ENCODE measurements at regions not wholly inside any gene's neighbourhood (a gene's known extent, or its start where the extent isn't known, plus 50 kb on each side); places are given as distances from the start of the nearest gene placed in this dataset.

DNA sequence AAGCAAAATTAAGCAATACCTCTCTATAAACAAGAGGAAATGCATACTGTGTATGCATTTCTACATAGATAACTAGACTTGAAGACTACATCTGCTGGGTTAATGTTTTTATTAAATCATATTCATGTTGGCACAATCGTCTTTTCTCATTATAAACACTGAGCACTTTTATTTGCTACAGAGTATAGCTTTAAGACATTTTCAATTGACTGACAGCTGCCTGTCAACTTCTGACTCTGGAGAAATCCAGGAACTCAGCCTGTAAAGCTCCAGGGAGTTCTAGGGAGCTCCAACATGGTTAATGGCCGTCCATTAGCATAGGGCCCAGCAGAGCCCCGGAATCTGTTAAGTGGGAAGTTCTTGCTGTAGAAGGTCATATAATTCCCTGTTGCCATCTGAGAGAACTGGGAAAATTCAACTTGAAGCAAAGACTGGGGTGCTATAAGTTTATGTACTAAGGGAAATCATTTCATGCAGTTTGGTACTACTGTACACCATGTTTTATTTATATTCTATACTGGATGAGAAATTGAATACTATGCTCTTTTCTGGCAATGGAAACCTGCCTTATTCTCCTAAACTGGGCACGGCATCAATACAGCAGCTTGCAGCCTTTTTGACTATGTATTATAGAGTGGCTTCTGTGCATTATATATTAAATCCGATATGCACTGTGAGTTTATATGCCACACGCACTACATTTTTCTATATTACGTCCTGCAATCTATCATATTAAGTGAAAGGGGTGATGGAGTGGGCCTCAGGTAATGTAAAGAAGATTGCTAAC is 243.5 kb upstream of the ZNF521 start:
- TF ChIP-seq GATA3 (IDR thresholded peaks at IDR 0.05; ENCODE audit: low read depth, low read length) = no peak
- no peak for TF ChIP-seq GATA2 (IDR thresholded peaks at IDR 0.05; ENCODE audit: low read depth, low read length)

DNA sequence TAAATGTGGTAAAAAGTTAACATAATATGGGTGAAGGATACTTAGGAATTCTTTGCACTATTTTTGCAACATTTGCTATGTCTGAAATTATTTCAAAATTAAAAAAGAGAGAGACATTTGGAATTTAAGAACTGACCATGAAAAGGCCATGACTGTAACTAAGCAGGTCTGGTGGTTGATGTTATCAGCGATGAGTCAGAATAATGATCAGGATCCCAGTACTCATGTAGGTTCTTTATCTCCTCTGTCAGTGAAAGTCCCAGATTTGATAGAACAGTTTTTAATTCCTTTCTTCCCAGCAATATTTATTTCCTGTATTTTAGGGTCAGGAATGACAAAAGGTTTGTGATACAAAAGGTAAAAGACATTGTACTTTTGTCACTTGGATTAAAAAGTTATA is 242.4 kb upstream of the ZNF521 start:
- TF ChIP-seq GATA3 (IDR thresholded peaks at IDR 0.05; ENCODE audit: low read depth, low read length) (peak; percentile 49; the same call in 1 of the 2 replicates), GATA2 (IDR thresholded peaks at IDR 0.05; ENCODE audit: low read depth, low read length) (peak; percentile 50; the same call in 1 of the 2 replicates)

DNA sequence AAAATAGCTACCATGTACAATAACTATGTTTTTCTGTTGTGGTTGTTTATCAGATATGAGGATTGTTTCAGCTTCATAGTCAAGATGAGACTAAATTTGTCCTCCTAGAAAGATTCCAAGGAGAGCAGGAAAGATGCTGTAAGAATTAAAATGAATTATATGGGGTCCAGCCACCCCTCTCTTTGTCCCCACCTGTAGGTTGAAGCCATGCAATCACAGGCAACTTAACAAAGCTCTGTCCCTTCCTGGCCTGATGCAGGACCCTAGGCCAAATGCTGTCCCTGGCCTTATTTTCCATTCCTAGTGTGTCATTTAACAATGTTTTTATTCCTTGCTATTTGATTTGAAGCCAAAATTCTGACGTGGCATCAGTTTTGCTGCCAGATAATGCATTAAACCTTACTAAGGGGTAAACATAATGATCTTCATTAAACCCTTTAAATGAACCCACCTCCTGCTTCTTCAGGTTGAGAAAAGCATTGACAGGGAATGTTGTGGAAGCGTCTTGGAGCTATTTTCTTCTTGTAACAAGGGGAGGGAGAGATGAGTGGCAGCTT is 240.9 kb upstream of the ZNF521 start:
- no peak for TF ChIP-seq GATA3 (IDR thresholded peaks at IDR 0.05; ENCODE audit: low read depth, low read length)
- TF ChIP-seq GATA2 (IDR thresholded peaks at IDR 0.05; ENCODE audit: low read depth, low read length) = no peak

DNA sequence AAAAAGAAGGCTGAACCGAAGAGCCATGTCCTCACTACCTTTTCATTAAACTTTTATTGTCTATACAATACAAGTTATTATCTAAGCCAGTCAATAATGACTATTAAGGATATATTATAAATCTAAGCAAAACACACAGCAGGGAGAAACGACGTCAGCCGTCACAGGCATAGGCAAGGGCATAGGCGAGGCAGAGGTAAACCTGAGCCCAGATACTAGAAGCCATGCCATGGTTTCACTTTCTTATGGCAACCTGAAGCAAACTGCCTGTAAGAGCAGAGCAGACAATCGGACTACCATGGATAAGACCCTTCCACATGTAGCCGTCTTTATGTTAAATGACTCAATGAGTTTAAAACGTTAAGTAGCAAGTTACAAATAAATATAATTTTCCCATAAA is 238.5 kb upstream of the ZNF521 start:
- no peak for TF ChIP-seq GATA2 (IDR thresholded peaks at IDR 0.05; ENCODE audit: low read depth, low read length)
- no peak for TF ChIP-seq GATA3 (IDR thresholded peaks at IDR 0.05; ENCODE audit: low read depth, low read length)

DNA sequence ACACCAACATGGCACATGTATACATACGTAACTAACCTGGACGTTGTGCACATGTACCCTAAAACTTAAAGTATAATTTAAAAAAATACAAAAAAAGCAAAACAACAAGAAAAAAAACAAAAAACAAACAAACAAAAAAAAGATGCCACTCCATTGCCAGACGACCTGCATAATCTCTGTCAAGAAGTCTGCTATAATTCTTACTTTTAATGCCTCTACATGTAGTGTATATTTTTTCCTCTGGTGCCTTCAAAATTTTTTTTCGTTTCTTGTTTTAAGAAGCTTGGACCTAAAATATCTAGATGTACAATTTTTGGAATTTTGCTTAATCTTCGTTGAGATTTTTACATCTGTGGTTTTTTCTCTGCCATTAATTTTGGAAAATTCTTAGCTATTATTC is 235.6 kb upstream of the ZNF521 start:
- TF ChIP-seq GATA3 (IDR thresholded peaks at IDR 0.05; ENCODE audit: low read depth, low read length) (no peak), GATA2 (IDR thresholded peaks at IDR 0.05; ENCODE audit: low read depth, low read length) (no peak)

DNA sequence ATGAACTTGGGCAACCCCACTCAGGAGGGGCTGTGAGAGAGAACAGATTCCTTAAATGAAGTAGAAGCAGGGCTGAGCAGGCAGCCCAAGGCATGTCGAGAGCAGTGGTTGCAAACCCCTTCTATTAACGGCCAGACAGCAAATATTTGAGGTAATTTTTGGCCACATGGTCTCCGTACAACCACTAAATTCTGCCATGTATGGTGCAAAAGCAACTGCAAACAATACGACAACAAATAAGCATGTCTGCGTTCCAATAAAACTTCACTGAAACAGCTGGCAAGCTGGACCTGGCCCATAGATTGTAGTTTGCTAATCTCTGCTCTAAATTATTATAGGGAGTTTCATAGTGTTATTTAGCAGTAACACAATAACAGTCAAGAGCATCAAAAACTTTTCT is 217.0 kb upstream of the ZNF521 start:
- TF ChIP-seq GATA2 (IDR thresholded peaks at IDR 0.05; ENCODE audit: low read depth, low read length) (no peak), GATA3 (IDR thresholded peaks at IDR 0.05; ENCODE audit: low read depth, low read length) (no peak)

DNA sequence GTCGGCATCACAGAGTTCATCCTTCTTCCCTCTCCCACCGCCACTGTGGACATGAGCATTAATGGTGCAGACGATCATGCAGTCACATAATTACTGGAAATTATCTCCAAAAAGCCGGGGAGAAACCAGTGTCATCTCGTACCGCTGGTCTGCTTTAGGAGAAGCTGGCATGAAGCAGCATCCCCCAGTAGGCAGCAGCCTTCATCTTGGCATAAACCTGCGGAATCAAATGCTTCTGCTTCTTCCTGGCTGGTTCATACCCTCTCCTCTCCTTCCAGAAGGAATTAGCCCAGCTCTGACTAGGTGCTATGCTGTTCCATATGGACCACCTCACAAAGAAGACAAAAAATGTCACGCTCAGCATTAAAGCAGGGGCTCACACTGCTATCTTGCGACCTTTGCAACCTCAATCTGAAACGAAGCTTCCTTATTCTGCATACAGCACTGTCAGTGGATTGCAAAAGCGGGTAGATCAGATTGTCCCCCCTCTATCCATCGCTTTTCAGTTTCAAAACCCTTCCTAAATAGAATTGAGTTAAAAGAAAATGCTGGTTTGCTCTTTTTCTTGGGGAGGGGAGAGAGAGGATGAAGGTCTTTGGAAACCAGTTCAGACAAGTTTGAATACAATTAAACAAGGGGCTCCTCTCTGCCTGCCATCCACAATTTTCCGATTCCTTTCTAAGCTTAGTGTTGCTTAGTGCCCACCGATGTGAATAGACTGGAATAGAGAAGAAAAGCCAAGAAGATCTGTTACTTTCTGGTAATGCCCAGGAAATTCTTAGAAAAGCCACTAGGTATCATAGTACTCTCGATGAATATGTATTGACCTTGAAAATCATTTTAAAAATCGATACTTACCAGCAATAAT is 212.1 kb upstream of the ZNF521 start:
- TF ChIP-seq GATA3 (IDR thresholded peaks at IDR 0.05; ENCODE audit: low read depth, low read length) (no peak), GATA2 (IDR thresholded peaks at IDR 0.05; ENCODE audit: low read depth, low read length) (no peak)

DNA sequence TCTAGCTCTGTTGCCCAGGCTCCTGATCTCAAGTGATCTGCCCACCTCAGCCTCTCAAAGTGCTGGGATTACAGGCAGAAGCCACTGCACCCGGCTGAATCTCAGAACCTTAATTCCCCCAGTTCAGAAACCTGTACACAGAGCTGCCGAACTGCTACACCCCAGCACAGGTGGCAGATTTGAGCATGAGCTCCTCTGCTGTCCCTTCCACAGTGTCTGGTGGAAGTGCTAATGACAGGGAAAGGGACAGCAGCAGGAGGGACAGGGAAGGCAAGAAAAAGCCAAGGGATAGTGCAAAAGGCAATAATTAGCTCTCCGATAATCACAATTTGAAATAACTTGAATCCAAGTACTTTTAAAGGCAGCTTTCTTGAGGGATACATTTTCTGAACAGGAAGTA is 211.4 kb upstream of the ZNF521 start:
- TF ChIP-seq GATA2 (IDR thresholded peaks at IDR 0.05; ENCODE audit: low read depth, low read length) (no peak), GATA3 (IDR thresholded peaks at IDR 0.05; ENCODE audit: low read depth, low read length) (no peak)

DNA sequence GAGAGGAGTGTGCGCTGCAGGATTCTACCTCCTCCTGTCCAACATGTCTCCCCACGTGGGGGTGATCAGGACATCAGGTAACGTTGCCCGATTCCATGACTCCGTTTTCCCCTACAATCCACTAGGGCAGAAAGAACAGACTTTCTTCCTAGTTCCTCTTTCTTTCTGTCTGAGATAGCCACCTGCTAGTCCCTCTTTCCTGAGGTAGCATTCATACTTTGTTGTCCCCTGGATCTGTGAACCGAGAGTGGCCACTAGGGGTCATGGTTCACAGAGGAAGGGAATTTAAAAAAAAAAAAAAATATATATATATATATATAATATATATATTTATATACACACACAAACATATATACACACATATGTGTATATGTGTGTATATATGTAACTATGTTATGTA is 210.0 kb upstream of the ZNF521 start:
- TF ChIP-seq GATA3 (IDR thresholded peaks at IDR 0.05; ENCODE audit: low read depth, low read length) = no peak

DNA sequence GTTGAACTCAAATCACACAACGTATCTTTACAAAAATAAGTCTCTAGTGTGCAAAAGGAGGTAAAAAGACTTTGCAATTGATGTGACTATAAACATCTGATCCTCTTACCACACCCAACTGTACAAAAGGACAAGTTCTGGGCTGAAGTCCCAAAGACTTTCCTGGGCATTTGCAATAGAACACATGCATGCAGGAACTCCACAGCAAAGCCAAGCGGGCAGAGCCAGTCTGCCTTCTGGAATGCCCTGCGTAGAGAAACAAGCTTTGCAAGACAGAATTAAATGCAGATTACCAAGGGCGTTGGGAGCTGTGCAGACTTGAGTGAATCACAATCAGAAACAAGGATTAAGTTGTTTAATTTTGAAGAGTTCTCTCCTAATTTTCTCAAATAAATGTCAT is 208.4 kb upstream of the ZNF521 start:
- no peak for TF ChIP-seq GATA3 (IDR thresholded peaks at IDR 0.05; ENCODE audit: low read depth, low read length)
- TF ChIP-seq GATA2 (IDR thresholded peaks at IDR 0.05; ENCODE audit: low read depth, low read length) = no peak

DNA sequence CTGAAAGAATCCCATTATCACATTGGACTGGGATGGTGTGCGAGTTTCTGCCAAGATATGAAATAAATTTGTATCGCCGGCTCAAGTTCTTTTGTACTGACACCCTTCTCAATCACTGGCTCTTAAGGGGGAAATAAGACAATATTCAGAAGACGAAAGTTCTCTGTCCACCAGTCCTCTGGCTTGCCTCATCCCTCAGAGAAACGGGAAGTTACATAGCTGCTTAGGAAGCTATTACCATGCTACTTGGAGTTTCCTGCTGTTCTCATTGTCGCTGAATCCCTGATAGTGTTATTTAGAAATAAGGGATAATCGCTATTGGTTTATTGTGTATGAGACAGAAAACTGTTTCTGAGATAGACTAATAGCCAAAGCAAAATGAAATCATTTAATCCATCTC is 205.0 kb upstream of the ZNF521 start:
- TF ChIP-seq GATA3 (IDR thresholded peaks at IDR 0.05; ENCODE audit: low read depth, low read length) = no peak
- TF ChIP-seq GATA2 (IDR thresholded peaks at IDR 0.05; ENCODE audit: low read depth, low read length) = no peak

DNA sequence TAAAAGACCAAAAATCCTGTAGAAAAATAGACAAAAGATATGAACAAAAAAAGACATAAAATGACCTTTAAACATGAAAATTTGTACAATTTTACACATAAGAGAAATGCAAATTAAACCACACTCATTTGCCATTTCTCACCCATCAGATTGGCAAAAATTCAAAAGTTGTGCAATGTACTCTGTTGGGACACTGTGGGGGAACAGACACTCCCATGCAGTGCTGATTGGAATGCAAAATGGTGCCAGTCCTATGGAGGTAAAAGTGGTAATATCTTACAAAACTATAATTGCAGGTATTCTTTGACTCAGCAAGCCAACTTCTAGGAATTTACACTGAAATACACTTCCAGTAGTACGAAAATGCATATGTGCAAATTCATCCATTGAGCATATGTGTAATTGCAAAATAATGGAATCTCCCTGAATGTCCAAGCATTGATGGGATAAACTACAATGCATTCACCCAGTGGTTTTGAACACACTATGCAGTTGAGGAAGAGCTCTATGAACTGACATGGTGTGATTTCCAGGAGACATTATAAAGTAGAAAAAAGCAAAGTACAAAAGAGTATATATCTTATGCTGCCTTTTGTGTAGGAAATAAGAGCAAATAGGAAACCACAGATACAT is 201.8 kb upstream of the ZNF521 start:
- TF ChIP-seq GATA2 (IDR thresholded peaks at IDR 0.05; ENCODE audit: low read depth, low read length) = no peak
- no peak for TF ChIP-seq GATA3 (IDR thresholded peaks at IDR 0.05; ENCODE audit: low read depth, low read length)

DNA sequence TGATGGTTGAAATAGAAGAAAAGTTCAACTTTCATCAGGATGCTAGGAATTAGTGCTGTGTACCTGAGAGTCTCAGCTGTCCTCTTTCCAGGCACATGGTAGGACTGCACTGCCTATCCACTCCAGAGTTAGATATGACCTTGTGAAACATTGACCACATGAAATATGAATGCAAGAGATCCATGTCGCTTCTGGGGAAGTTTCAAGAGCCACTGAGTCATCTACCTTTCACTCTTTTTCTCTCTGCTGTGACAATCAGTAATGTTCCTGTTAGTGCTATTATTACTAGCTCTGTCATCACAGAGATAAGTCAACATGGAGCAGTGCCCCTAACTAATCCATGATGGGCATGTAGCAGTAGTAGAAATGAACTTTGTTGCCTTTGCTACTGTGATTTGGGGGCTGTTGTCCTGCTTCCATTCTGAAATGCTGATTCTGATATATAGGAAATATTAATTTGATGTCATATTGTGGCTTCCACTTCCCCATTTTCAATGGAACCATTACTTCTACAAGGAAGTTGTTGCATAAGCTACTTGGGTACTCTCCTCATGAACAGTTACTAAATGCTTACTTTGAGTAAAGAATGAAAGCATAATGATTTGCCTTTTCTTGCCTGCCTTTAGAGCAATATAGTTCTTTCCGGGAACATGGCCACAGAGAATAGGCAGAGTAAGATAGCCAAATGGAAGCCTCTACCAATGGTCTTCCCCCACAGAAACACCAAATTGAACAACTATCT is 192.8 kb upstream of the ZNF521 start:
- TF ChIP-seq GATA2 (IDR thresholded peaks at IDR 0.05; ENCODE audit: low read depth, low read length) (no peak), GATA3 (IDR thresholded peaks at IDR 0.05; ENCODE audit: low read depth, low read length) (no peak)

All from SH-SY5Y (cell line).